ENCODE measurements at regions not wholly inside any gene's neighbourhood (a gene's known extent, or its start where the extent isn't known, plus 50 kb on each side); places are given as distances from the start of the nearest gene placed in this dataset.

- Histone ChIP-seq H3K27ac (replicated peaks in 1 of 4) (peak overlapping the region in 3 of 4 donors; percentile 76 to 83 (median 77)), H3K4me3 (no peak overlapping the region), H3K36me3 (peaks cover 16 to 43% (median 27%) of the 10 kb centered on the region in 4 donors), H3K4me1 (peaks cover 63 to 100% (median 88%) of the 10 kb centered on the region in 4 donors), H3K27me3 (no peaks in the 10 kb centered on the region), H3K9me3 (no peaks in the 10 kb centered on the region)
- TF ChIP-seq, protein P1, sequence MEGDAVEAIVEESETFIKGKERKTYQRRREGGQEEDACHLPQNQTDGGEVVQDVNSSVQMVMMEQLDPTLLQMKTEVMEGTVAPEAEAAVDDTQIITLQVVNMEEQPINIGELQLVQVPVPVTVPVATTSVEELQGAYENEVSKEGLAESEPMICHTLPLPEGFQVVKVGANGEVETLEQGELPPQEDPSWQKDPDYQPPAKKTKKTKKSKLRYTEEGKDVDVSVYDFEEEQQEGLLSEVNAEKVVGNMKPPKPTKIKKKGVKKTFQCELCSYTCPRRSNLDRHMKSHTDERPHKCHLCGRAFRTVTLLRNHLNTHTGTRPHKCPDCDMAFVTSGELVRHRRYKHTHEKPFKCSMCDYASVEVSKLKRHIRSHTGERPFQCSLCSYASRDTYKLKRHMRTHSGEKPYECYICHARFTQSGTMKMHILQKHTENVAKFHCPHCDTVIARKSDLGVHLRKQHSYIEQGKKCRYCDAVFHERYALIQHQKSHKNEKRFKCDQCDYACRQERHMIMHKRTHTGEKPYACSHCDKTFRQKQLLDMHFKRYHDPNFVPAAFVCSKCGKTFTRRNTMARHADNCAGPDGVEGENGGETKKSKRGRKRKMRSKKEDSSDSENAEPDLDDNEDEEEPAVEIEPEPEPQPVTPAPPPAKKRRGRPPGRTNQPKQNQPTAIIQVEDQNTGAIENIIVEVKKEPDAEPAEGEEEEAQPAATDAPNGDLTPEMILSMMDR (IDR thresholded peaks at IDR 0.05) = no peak
- TF ChIP-seq POLR2AphosphoS5 (IDR thresholded peaks at IDR 0.05) (no peak), EP300 (IDR thresholded peaks at IDR 0.05) (no peak), POLR2A (IDR thresholded peaks at IDR 0.05; ENCODE audit: low read depth) (no peak)
- WGBS = 90% methylated on average over 23 of the region's 28 CpGs
- intact Hi-C loops (cut with DNase I) = no loop called here
- no peak for DNase-seq (ENCODE audit: extremely low spot score)
Measured at GRCh38 chr12:124495194-124495983, 72.0 kb downstream of the NCOR2 start.

DNA sequence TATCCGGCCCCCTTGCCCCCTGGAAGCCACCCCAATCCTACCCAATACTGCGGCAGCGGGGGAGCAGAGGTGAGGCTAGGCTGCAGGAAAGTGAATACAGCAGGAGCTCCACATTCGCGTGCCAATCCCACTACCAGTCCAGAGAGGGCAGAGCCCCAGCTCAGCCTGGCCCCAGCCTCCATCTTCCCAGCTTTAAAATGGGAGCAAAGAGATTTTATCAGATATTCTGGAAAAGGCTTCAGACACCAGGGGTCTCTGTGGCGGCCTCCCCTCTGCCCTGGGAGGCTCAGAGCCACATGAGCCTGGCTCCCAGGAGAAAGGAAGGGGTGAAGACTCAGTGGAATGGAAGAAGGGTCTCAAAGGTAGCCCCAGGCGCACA lies 72.7 kb downstream of the NCOR2 start:
- H3K4me3 ChIP-seq = no peak overlapping the region
- H3K9me3 ChIP-seq = no peaks in the 10 kb centered on the region
- 93% methylated on average over 6 of the region's 7 CpGs for WGBS
- H3K36me3 ChIP-seq = peaks cover 16 to 48% (median 27%) of the 10 kb centered on the region in 4 donors
- peak overlapping the region in 2 of 4 donors; percentile 50 to 83 for H3K27ac ChIP-seq (replicated peaks in 1 of 4)
- no peaks in the 10 kb centered on the region for H3K27me3 ChIP-seq
- H3K4me1 ChIP-seq = peaks cover 58 to 100% (median 88%) of the 10 kb centered on the region in 4 donors
- TF ChIP-seq, protein P1 (IDR thresholded peaks at IDR 0.05) = no peak
- TF ChIP-seq POLR2AphosphoS5 (IDR thresholded peaks at IDR 0.05) (no peak), EP300 (IDR thresholded peaks at IDR 0.05) (no peak), POLR2A (IDR thresholded peaks at IDR 0.05; ENCODE audit: low read depth) (no peak)
- intact Hi-C loops (cut with DNase I) = no loop called here
- DNase-seq (ENCODE audit: extremely low spot score) = no peak

DNA sequence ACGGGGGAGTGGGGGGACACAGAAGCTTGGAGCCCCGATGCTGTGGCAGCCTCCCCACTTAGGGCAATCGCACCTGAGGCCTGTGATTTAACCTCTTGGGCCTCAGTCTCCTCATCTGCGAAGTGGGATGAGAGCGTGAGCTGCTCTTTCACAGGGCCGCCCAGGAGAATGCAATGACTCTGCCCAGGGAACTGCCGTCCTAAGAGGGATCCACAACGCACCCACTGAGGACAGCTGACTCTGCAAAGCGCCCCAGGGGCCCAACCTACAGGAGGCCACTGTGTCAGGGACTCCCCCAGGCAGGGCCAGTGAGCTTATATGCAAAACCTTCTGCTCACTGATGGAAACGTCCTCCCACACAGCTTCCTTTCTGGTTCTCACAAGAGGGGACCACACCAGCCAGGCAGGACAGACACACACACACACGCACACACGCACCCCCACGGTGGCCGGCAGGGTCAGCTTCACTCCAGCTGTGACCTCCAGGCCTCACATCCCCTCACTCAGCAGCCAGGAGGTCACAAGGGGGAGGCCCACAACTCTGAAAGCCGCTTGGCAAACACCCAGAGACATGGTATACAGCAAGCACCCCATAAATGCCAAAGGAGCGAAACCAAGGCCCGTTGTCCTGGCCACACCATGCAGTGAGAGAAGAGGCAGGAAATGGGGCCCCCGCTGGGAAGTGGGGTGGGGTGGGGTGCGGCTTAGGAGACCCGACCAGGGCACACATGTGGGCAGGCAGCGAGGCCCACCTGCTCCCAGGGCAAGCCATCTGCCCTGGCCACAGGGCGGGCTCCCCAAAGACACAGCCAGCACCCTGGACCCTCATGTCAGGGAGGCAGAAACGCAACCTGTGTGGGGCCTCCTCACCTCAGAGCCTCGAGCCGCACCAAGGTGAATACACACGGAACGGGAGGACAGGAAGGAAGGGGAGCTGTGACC lies 73.3 kb downstream of the NCOR2 start:
- no peak for DNase-seq (ENCODE audit: extremely low spot score)
- H3K36me3 ChIP-seq = peaks cover 16 to 54% (median 28%) of the 10 kb centered on the region in 4 donors
- 78% methylated on average over 19 of the region's 27 CpGs for WGBS
- H3K4me1 ChIP-seq = peaks cover 56 to 100% (median 88%) of the 10 kb centered on the region in 4 donors
- TF ChIP-seq POLR2A (IDR thresholded peaks at IDR 0.05; ENCODE audit: low read depth) (no peak), EP300 (IDR thresholded peaks at IDR 0.05) (no peak), POLR2AphosphoS5 (IDR thresholded peaks at IDR 0.05) (no peak)
- TF ChIP-seq, protein P1 (IDR thresholded peaks at IDR 0.05) = no peak
- H3K27ac ChIP-seq (replicated peaks in 1 of 4) = peak overlapping the region in 3 of 4 donors; percentile 38 to 83 (median 50)
- no peak overlapping the region for H3K4me3 ChIP-seq
- no peaks in the 10 kb centered on the region for H3K9me3 ChIP-seq
- intact Hi-C loops (cut with DNase I) = no loop called here
- H3K27me3 ChIP-seq = no peaks in the 10 kb centered on the region

- TF ChIP-seq, protein P1 (IDR thresholded peaks at IDR 0.05) = no peak
- TF ChIP-seq POLR2A (IDR thresholded peaks at IDR 0.05; ENCODE audit: low read depth) (no peak), EP300 (IDR thresholded peaks at IDR 0.05) (no peak), POLR2AphosphoS5 (IDR thresholded peaks at IDR 0.05) (no peak)
- no peak for DNase-seq (ENCODE audit: extremely low spot score)
- Histone ChIP-seq H3K27ac (replicated peaks in 1 of 4) (peak overlapping the region; percentile 11 to 83 (median 44)), H3K36me3 (peaks cover 16 to 54% (median 28%) of the 10 kb centered on the region in 4 donors), H3K9me3 (no peaks in the 10 kb centered on the region), H3K4me3 (no peak overlapping the region), H3K27me3 (no peaks in the 10 kb centered on the region), H3K4me1 (peaks cover 56 to 100% (median 88%) of the 10 kb centered on the region in 4 donors)
- intact Hi-C loops (cut with DNase I) = no loop called here
- 83% methylated on average over 8 of the region's 17 CpGs for WGBS
Measured at GRCh38 chr12:124492879-124493808, 74.3 kb downstream of the NCOR2 start.
